Keratinocyte (primary cell): ENCODE measurements at regions not wholly inside any gene's neighbourhood (a gene's known extent, or its start where the extent isn't known, plus 50 kb on each side); places are given as distances from the start of the nearest gene placed in this dataset.

Experiments
- EZH2 ChIP-seq: IDR thresholded peaks from one replicate; pipeline ENCODE4 v1.6.1; 2012; ENCODE audit warnings: inconsistent platforms, mild to moderate bottlenecking, low read length, moderate library complexity
- TF ChIP-seq, protein P1 (sequence below), 3 experiments: IDR thresholded peaks in 1 of 3; conservative IDR thresholded peaks in 1 of 3; optimal IDR thresholded peaks in 1 of 3; 2 replicates in 2 of 3; 3 replicates in 1 of 3; pipeline versions ENCODE3 to v1.5.1; 2011; ENCODE audit warnings: low read length in 3 of 3, mild to moderate bottlenecking in 3 of 3, moderate library complexity in 2 of 3, control low read depth in 1 of 3, inconsistent platforms in 1 of 3; ENCODE audit not compliant: insufficient read depth in 2 of 3; ENCODE audit errors: extremely low read depth in 1 of 3

DNA sequence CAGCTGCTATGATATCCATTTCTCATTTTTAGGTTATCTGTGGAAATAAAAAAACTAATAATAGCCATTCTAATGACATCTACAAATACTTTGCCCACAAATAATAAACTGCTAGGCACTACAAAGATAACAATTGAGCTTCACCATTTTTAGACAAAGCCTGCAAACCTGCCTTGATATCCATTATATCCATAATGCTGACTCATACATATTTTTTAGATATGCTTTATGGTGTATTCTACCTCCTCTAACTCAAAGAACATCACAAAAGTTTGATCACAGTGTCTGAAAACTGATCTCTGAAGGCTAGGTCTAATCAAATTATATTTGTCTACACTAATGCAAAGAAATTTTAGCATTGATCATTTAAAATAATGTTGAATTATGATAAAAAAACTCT is 138.4 kb downstream of the HNMT start:
- TF ChIP-seq, protein P1, sequence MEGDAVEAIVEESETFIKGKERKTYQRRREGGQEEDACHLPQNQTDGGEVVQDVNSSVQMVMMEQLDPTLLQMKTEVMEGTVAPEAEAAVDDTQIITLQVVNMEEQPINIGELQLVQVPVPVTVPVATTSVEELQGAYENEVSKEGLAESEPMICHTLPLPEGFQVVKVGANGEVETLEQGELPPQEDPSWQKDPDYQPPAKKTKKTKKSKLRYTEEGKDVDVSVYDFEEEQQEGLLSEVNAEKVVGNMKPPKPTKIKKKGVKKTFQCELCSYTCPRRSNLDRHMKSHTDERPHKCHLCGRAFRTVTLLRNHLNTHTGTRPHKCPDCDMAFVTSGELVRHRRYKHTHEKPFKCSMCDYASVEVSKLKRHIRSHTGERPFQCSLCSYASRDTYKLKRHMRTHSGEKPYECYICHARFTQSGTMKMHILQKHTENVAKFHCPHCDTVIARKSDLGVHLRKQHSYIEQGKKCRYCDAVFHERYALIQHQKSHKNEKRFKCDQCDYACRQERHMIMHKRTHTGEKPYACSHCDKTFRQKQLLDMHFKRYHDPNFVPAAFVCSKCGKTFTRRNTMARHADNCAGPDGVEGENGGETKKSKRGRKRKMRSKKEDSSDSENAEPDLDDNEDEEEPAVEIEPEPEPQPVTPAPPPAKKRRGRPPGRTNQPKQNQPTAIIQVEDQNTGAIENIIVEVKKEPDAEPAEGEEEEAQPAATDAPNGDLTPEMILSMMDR (optimal IDR thresholded peaks at IDR 0.05 in 1 of 3, IDR thresholded peaks at IDR 0.05 in 1 of 3, conservative IDR thresholded peaks at IDR 0.05 in 1 of 3; ENCODE audit: extremely low read depth in 1 of 3, insufficient read depth in 2 of 3, low read length in 3 of 3) = no peak
- no peak for TF ChIP-seq EZH2
